ENCODE measurements at regions not wholly inside any gene's neighbourhood (a gene's known extent, or its start where the extent isn't known, plus 50 kb on each side); places are given as distances from the start of the nearest gene placed in this dataset.

DNA sequence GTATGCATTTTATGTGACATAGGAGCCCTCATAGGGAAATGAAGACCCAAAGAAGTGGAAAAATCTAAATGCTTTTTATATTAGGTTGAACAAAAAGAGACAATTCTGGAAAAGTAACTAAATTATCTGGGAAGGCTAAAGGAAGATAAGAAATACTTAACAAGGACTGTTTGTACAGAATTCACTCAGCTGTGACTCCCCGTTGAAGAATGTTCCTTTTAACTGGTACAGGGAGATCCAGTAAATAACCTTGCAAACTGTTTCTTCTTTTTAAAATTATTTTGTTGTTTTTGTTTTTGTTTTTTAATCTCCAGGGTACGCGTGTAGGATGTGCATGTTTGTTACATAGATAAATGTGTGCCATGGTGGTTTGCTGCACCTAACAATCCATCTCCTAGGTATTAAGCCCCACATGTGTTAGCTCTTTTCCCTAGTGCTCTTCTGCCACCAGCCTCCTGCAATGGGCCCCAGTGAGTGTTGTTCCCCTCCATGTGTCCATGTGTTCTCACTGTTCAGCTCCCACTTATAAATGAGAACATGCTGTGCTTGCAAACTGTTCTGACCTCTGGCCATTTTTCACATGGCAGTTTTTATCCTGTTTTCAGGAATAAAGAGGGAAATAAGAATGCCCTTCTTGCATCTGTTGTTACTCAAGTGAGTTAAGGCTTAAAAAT, 81.7 kb downstream of the PWWP3B start:
- Mint-ChIP-seq H3K4me1 (no peaks in the 10 kb centered on the region), H3K9me3 (peaks cover 57 to 82% of the 10 kb centered on the region in 2 experiments), H3K27me3 (ENCODE audit: low read depth) (no peaks in the 10 kb centered on the region), H3K4me3 (no peak overlapping the region), H3K27ac (no peak overlapping the region), H3K36me3 (ENCODE audit: insufficient read depth in 1 of 3, low read depth in 3 of 3) (peaks cover 0 to 2% (median 0%) of the 10 kb centered on the region in 3 experiments; a peak in 1 of 7 replicates)
- H3K9ac ChIP-seq (ENCODE audit: extremely low read depth, insufficient read length, low read length): no peak overlapping the region
- H3K9me3 ChIP-seq (ENCODE audit: control insufficient read depth, low read depth, low read length): peaks cover 17% of the 10 kb centered on the region
- H2BK15ac ChIP-seq (ENCODE audit: low read depth, low read length): no peak overlapping the region
- no peak overlapping the region for H3K23ac ChIP-seq (ENCODE audit: insufficient read length, low read depth, low read length)
- H3K27ac ChIP-seq (ENCODE audit: insufficient read length, low read depth, low read length): no peak overlapping the region
- H3K56ac ChIP-seq (ENCODE audit: insufficient read length, low read depth, low read length): no peak overlapping the region
- H3K27me3 ChIP-seq (ENCODE audit: insufficient read depth, low read length): no peaks in the 10 kb centered on the region
- no peaks in the 10 kb centered on the region for H4K20me1 ChIP-seq (ENCODE audit: control insufficient read depth, insufficient read depth, insufficient read length)
- H2BK5ac ChIP-seq (ENCODE audit: insufficient read length, low read length): no peak overlapping the region
- TF ChIP-seq, protein P1, sequence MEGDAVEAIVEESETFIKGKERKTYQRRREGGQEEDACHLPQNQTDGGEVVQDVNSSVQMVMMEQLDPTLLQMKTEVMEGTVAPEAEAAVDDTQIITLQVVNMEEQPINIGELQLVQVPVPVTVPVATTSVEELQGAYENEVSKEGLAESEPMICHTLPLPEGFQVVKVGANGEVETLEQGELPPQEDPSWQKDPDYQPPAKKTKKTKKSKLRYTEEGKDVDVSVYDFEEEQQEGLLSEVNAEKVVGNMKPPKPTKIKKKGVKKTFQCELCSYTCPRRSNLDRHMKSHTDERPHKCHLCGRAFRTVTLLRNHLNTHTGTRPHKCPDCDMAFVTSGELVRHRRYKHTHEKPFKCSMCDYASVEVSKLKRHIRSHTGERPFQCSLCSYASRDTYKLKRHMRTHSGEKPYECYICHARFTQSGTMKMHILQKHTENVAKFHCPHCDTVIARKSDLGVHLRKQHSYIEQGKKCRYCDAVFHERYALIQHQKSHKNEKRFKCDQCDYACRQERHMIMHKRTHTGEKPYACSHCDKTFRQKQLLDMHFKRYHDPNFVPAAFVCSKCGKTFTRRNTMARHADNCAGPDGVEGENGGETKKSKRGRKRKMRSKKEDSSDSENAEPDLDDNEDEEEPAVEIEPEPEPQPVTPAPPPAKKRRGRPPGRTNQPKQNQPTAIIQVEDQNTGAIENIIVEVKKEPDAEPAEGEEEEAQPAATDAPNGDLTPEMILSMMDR (conservative IDR thresholded peaks at IDR 0.05): no peak
- no peak overlapping the region for H2BK20ac ChIP-seq (ENCODE audit: low read depth, low read length, poor library complexity, severe bottlenecking)
- no CpG with 5 or more reads among the region's 3 CpGs for WGBS (ENCODE audit: extremely low coverage, insufficient read length, low lambda C conversion rate)
- H2BK12ac ChIP-seq (ENCODE audit: insufficient read length, low read depth, low read length): no peak overlapping the region
- H3K18ac ChIP-seq (ENCODE audit: insufficient read length, low read depth, low read length): no peak overlapping the region
- H2AFZ ChIP-seq (ENCODE audit: low read length): no peak overlapping the region
- no peak overlapping the region for H2AK5ac ChIP-seq (ENCODE audit: insufficient read length, low read length)
- H3K79me1 ChIP-seq (ENCODE audit: insufficient read depth, low read depth, low read length, poor library complexity, severe bottlenecking): no peaks in the 10 kb centered on the region
- H3T11ph ChIP-seq (ENCODE audit: low read length): no peak overlapping the region
- no peak overlapping the region for H4K91ac ChIP-seq (ENCODE audit: insufficient read length, low read depth, low read length)
- no peaks in the 10 kb centered on the region for H3K4me1 ChIP-seq (ENCODE audit: insufficient read depth, low read length)
- no peak overlapping the region for H3K4me2 ChIP-seq (ENCODE audit: insufficient read depth, insufficient read length, low read length)
- no peaks in the 10 kb centered on the region for H3K23me2 ChIP-seq (ENCODE audit: insufficient read length, low read depth, low read length, poor library complexity, severe bottlenecking)
- H3K4ac ChIP-seq (ENCODE audit: low read depth, low read length): no peak overlapping the region
- no peaks in the 10 kb centered on the region for H3K79me2 ChIP-seq (ENCODE audit: insufficient read depth, low read length)
- no peak overlapping the region for H2BK120ac ChIP-seq (ENCODE audit: low read depth, low read length, poor library complexity, severe bottlenecking)
- H4K5ac ChIP-seq (ENCODE audit: insufficient read length, low read depth, low read length): no peak overlapping the region
- no peak for DNase-seq
- H3K14ac ChIP-seq (ENCODE audit: insufficient read depth, low read length): no peak overlapping the region
- H4K8ac ChIP-seq (replicated peaks; ENCODE audit: insufficient read length, low read depth, low read length): no peak overlapping the region

All from H9 (cell line).